GM18520 (cell line): ENCODE measurements at regions not wholly inside any gene's neighbourhood (a gene's known extent, or its start where the extent isn't known, plus 50 kb on each side); places are given as distances from the start of the nearest gene placed in this dataset.

Experiments used
- ATAC-seq: cut with Tn5 transposase; IDR thresholded peaks from one replicate; pipeline ENCODE4 v1.9.1; 2021; ENCODE audit not compliant: unreplicated experiment

DNA sequence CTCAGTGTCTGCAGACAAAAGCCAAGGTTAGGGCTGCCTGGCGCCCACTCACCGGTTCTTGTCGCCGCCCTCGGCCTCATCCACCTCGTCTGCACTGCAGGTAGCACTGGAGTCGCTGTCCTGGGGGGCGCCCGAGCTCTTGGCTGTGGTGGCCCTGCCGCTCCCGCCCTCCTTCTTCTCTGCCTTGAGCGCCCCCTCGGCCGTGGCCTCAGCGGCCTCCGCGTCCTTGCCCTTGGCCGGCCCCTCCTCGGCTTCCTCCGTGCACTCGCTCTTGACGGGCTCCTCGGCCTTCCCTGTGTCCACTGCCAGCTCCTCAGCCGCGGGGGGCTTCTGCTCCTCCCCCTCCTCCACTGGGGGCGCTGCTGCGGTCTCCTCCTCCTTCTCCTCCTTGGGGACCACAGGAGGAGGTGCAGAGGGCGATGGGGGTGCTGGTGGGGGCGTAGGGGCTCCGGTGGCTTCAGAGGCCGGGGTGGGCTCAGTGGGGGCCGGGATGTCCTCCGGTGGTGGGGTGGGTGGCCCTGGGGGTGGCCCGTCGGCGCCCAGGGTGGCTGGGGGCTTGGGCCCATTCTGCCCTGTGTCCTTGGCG, 77.2 kb downstream of the RFLNA start:
- ATAC-seq = no peak

DNA sequence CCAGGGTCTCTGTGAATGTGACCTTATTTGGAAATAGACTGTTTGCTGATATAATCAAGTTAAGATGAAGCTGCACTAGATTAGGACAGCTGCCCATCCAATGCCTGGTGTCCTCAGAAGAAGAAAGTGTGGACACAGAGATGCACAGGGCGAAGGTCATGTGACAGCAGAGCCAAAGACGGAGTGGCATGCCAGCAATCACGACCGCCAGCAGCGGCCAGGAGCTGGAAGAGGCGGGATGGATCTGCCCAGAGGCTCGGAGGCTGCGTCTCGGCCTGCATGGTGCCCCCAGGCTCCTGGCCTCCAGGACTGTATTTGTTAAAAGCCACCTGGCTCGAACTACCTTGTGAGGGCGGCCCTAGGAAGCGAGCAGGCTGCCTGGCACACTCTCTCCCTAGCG, 76.5 kb downstream of the RFLNA start:
- ATAC-seq = no peak

DNA sequence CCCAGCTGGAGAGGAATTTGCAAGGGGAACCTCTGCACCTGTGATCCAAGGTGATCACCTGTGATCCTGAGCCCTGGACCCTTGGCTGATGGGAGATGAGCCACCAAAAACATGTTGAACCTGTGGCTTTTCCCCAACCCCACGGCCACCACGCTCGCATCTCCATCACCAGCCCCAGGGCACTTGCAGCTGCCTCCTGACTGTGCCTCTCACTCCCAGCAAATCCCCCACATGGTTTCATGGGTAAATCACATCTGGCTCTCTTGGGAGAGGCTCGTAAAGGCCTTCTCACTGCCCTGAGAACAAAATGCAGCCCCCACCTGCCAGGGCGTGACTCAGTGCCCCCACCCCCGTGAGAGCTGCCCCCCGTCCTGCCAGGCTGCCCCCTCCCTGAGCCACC, 76.0 kb downstream of the RFLNA start:
- no peak for ATAC-seq

DNA sequence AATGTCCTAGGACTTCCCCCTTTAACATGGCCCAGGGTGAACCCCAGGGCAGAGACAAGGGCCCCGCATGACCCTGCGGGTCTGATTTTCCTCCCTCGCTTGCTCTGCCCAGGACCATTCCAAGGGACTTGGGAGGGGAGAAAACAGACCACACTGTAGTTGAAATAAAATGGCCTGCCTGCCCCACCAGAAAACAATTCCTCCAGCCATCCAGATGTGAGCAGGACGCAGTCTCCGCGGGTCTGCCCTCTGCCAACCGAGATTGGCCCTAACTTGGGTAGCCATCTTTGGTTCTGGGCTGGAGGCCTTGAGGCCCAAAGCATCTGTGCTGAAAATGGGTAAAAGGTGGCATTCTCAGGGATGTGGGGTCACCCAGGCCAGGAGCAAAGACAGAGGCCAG, 75.5 kb downstream of the RFLNA start:
- ATAC-seq = no peak

DNA sequence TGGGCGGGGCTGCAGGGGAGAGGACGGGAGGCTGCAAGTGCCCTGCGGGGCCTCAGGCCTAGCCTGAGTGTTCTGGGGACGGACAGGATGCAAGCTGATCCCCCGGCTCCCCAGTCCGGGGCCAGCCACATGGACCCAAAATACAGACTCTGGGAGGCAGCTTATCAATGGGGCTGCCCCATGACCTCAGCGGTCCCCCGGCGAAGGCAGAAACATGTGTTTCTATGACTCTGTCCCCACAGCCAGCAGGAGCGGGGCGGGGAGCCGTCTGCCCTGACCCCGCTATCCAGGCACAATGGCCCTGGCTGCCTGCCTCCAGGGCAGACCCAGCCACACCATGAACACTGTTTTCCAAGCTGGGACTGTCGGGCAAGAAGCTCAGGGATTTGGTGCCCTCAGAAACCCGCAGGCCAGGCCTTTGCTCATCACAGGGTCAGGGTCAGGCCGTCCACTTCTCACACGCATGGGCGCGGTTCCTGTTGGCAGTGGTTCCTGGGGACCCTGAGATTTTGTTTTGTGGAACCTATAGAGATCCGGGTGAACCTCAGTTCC, 75.0 kb downstream of the RFLNA start:
- no peak for ATAC-seq

GRCh38 chr12:124369055-124369826, 74.3 kb downstream of the RFLNA start:
- ATAC-seq = no peak

DNA sequence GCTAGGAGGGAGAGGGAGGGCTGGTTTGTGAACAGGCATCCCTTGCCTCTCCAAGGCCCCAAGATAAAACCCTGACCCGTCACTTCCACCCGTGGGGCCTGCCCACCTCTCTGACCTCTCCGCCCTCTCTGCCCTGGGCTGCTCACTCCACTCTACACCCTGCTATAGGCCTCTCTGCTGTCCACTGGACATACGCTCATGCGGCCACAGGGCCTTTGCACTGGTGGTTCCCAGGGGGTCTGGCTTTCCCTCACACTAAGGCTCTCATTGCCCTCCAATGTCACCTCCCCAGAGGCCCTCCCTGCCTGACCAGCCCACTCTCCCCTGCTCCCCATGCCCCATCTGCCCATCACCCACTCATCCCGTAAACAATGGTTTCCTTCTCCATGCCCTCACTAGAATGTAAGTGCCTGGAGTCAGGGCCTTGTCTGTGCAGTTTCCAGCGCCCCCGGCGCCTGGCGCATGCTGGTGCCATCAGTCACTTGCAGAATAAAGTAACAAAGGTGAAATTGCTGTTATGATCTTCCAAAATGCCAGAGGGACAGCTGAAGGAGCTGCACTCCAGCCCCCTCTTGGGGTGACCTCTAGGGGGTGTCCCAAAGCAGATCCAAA, 73.6 kb downstream of the RFLNA start:
- ATAC-seq = no peak

GRCh38 chr12:124365726-124366430, 71.0 kb downstream of the RFLNA start:
- no peak for ATAC-seq
